DMS53 treated with DMSO at 0.1 percent for 48 hours (cell line): ENCODE measurements at regions not wholly inside any gene's neighbourhood (a gene's known extent, or its start where the extent isn't known, plus 50 kb on each side); places are given as distances from the start of the nearest gene placed in this dataset.
"Not testable (repeated sequence)": the region's sequence is repeated elsewhere in the genome, so short reads cannot be mapped to it uniquely, and the experiment has no call there.

Source experiments
- DNase-seq: peaks from one replicate; lab custom pipeline; 2025; ENCODE audit not compliant: unreplicated experiment; lab: John Stamatoyannopoulos, UW

GRCh38 chr2:5549771-5550170 lies 142.4 kb upstream of the SOX11 start:
- no peak for DNase-seq

DNA sequence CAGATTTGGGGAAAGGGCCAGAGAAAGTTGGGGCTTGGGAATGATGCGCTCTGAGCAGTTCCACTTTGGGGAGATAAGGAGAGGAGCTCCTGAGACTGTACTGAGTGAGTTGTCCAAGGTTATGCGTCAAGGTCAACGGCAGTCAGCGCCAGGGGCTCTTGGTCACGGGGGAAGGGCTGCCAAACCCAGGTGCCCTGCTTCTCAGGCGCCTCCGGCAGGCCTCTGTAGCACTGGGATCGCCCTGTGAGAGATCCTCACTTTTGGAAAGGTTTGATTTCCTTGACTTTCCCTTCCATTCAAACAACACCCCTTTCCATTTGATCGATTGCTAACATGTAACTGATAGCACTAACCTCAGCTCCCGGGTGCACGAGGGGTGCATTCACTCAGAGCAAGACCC lies 136.5 kb upstream of the SOX11 start:
- no peak for DNase-seq

DNA sequence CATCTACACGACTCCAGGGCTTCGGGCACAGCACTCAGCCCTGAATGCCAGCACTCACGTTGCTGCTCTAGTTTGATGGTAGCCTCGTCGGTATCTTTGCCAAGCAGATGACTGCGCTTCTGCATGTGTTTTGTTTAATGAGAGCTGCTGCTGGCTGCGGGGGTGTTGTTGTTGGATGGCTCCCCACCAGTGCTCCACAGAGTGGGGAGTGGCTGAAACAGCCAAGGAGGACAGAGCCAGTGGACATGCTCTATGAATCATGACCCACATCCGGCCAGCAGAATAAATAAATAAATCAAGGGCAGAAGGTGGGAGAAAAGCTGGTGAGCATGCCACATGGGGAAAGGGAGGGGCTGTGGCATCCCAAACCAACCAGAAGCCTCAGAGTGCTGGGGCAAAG lies 131.2 kb upstream of the SOX11 start:
- no peak for DNase-seq

- no peak for DNase-seq
Observed at GRCh38 chr2:5562426-5562825, 129.8 kb upstream of the SOX11 start.

GRCh38 chr2:5562865-5563264 lies 129.3 kb upstream of the SOX11 start:
- no peak for DNase-seq

GRCh38 chr2:5563411-5563810 lies 128.8 kb upstream of the SOX11 start:
- DNase-seq: no peak

- DNase-seq: no peak
Observed at GRCh38 chr2:5569256-5569655, 122.9 kb upstream of the SOX11 start.

GRCh38 chr2:5576015-5576414 lies 116.2 kb upstream of the SOX11 start:
- DNase-seq: no peak

DNA sequence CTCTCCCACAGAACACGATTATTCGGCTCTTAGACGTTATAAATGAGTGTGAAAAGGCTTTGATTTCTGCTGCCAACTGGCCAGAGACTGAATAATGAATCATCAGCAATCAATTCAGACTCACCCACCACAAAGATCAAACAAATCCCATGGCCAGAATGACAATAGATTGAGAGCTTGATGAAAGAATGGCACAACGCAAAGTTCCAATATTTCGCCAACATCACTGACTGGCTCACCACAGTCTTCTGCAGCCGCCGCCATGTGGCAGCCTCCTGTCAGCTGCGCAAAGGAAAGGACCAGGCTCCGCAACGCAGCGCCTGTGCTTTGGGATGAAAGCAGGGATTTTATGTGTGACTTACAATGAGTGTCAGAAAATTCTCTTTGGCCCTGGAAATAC lies 104.4 kb upstream of the SOX11 start:
- no peak for DNase-seq

GRCh38 chr2:5588601-5589000 lies 103.6 kb upstream of the SOX11 start:
- DNase-seq: no peak

GRCh38 chr2:5589183-5589582 lies 103.0 kb upstream of the SOX11 start:
- DNase-seq: no peak

GRCh38 chr2:5590886-5591285 lies 101.3 kb upstream of the SOX11 start:
- DNase-seq: no peak

- DNase-seq: no peak
Observed at GRCh38 chr2:5592916-5593315, 99.3 kb upstream of the SOX11 start.

DNA sequence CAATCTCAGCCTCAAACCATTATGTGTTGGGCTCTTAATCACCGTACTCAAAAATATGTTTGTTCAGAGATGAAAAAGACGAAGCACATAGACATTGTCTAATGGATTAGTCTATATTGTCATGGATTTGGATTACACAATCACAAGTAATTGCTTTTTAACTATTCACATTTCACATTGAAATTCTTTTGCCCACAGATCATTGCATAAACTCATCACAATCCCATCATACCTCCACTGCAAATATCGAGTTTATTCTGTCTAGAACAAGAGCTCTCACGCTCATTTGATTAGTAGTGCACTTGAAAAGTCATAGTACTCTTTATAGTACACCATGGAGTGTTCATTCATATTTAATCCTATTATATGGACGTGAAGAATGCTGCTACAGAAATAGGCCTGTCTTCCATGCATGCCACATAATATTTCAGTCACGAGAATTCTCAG lies 97.9 kb upstream of the SOX11 start:
- no peak for DNase-seq

GRCh38 chr2:5596868-5597267 lies 95.3 kb upstream of the SOX11 start:
- DNase-seq: no peak

GRCh38 chr2:5598156-5598555 lies 94.0 kb upstream of the SOX11 start:
- DNase-seq: no peak

GRCh38 chr2:5609201-5609600 lies 83.0 kb upstream of the SOX11 start:
- no peak for DNase-seq

GRCh38 chr2:5612666-5613065 lies 79.5 kb upstream of the SOX11 start:
- no peak for DNase-seq

DNA sequence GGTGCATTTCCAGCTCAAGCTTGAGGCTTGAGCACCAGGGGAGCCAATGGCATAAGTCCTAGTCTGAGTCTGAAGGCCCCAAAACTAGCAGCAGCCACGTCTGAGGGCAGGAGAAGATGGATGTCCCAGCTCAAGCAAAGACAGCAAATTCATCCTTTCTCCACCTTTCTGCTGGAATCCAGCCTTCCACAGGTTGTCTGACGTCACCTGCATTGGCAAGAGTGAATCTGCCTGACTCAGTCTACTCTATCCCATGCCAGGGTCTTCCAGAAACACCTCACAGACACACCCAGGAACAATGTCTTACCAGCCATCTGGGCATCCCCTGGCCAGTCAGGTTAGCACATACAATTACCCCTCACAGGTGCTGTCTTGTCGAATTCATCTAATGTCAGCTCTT lies 76.2 kb upstream of the SOX11 start:
- no peak for DNase-seq

DNA sequence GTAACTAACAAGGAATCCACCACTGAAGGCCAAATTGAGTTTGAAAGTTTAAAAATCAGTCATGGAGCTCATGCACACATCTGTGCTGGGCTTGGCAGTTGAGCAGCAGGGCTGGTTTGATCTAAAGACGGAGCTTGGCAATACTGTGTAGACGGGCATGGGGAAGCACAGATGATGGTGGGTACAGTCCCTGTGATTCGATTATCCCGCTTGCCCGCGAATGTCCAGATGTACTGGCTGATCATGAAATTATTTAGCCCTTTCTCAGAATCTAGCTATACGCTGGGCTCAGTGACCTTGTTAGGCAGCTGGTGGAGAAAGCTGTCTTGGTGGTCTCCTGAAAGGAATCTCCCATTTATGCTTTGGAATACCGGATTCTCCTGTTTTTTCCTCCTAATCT lies 74.8 kb upstream of the SOX11 start:
- no peak for DNase-seq

DNA sequence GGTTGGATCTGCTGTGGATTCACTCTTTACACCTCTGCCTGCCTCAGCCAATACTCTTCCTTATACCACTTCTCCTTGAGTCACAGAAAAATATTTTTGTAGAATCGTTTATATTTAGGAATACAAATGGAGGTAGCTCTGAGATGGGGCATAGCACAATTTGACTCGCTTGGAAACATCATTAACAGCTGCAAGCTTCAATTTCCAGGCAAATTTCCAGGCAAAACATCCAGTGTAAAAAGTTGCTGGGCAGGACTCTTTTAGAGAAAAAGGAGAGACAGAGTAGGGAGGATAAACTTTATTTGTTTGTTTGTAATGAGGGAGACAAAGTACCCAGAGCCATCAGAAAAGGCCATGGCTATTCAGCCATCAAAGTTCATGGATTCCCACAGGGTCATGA lies 74.4 kb upstream of the SOX11 start:
- no peak for DNase-seq

DNA sequence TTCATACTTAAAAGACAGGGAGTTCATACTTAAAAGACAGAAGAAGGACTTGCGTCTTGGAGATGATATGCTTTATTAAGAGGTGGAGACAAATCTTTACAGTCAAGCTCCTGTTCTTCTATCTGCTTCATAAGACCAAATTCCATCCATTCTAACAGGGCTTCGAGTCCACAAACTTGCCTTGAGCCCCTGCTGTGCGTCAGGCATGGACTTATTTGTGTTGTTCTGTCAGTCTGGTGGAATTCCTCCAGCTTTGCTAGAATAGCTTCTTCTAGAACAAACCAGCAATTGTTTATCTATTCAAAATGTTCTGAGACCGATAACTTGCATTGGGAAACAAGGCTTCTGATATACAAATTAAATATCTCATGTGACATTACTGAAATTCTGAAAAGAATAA lies 73.9 kb upstream of the SOX11 start:
- DNase-seq: no peak

GRCh38 chr2:5625556-5626065 lies 66.6 kb upstream of the SOX11 start:
- DNase-seq: not testable (repeated sequence)

DNA sequence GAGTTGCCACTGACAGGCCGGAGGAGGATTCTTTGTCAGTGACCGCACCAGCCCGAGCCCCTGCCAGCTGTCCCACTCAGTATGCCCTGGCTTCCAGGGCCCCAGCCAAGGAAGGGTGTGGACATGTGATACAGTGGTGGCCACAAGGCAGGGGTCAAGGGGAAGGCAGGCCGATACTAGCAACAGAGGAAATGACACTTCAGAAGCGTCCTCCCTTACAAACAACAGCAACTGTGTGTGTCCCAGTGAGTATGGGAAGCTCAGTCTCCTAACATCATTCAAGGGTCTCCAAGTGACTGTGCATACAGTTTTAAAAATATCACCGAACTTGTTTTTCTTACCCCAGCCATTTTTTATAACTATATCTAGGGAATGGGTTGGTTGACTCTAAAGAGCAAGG lies 63.7 kb upstream of the SOX11 start:
- not testable (repeated sequence) for DNase-seq
